Hepatocyte (in vitro differentiated cells): ENCODE measurements at regions not wholly inside any gene's neighbourhood (a gene's known extent, or its start where the extent isn't known, plus 50 kb on each side); places are given as distances from the start of the nearest gene placed in this dataset.
"Not testable (repeated sequence)": the region's sequence is repeated elsewhere in the genome, so short reads cannot be mapped to it uniquely, and the experiment has no call there.

ENCODE experiments used
- DNase-seq: peaks from one replicate; pipeline ENCODE4 v3.0.0-alpha.2; 2016; ENCODE audit warnings: low spot score
- H2AFZ ChIP-seq: fragments of 200-600 bp; sonication (generic); 2 replicates; pipeline ENCODE4 v1.6.0; 2016; ENCODE audit warnings: antibody characterized with exemption, mild to moderate bottlenecking
- H3K27ac ChIP-seq: fragments of 200-600 bp; sonication (generic); 2 replicates; pipeline ENCODE4 v1.5.1; 2016; ENCODE audit warnings: mild to moderate bottlenecking
- H3K27me3 ChIP-seq: fragments of 200-600 bp; sonication (generic); 2 replicates; pipeline ENCODE4 v1.6.1; 2016
- H3K36me3 ChIP-seq: fragments of 200-600 bp; sonication (generic); replicated peaks from 2 replicates; pipeline ENCODE4 v1.5.1; 2016; ENCODE audit warnings: low read depth; ENCODE audit not compliant: insufficient read depth
- H3K4me1 ChIP-seq: fragments of 200-600 bp; sonication (generic); 2 replicates; pipeline ENCODE4 v1.5.1; 2016; ENCODE audit warnings: mild to moderate bottlenecking, moderate library complexity; ENCODE audit not compliant: insufficient read depth
- H3K4me2 ChIP-seq: fragments of 200-600 bp; sonication (generic); 2 replicates; pipeline ENCODE4 v1.6.0; 2016
- H3K4me3 ChIP-seq: fragments of 200-600 bp; sonication (generic); 2 replicates; pipeline ENCODE4 v1.5.1; 2016; ENCODE audit warnings: mild to moderate bottlenecking
- H3K79me2 ChIP-seq: fragments of 200-600 bp; sonication (generic); 2 replicates; pipeline ENCODE4 v1.6.0; 2017; ENCODE audit warnings: mild to moderate bottlenecking
- H3K9me2 ChIP-seq: fragments of 200-600 bp; sonication (generic); replicated peaks from 2 replicates; pipeline ENCODE4 v1.6.0; 2017; ENCODE audit warnings: mild to moderate bottlenecking; ENCODE audit not compliant: insufficient read depth
- H3K9me3 ChIP-seq: fragments of 200-600 bp; sonication (generic); 2 replicates; pipeline ENCODE4 v1.5.1; 2016; ENCODE audit warnings: low read depth, mild to moderate bottlenecking
- H4K20me1 ChIP-seq: fragments of 200-600 bp; sonication (generic); 2 replicates; pipeline ENCODE4 v1.6.0; 2016; ENCODE audit warnings: mild to moderate bottlenecking; ENCODE audit not compliant: insufficient read depth, poor library complexity, severe bottlenecking
- EZH2 ChIP-seq: fragments of 200-600 bp; sonication (generic); IDR thresholded peaks from 2 replicates; pipeline ENCODE4 v1.6.1; 2016; ENCODE audit warnings: antibody characterized with exemption, mild to moderate bottlenecking, borderline replicate concordance
- EZH2phosphoT487 ChIP-seq: fragments of 200-600 bp; sonication (generic); IDR thresholded peaks from one replicate; pipeline ENCODE4 v1.6.1; 2018; ENCODE audit warnings: antibody characterized with exemption, mild to moderate bottlenecking, low read depth, moderate library complexity; ENCODE audit not compliant: unreplicated experiment, severe bottlenecking
- WGBS: methylation state at CpG from one replicate; pipeline ENCODE4 v1.1.6; 2016; ENCODE audit warnings: low lambda C conversion rate; ENCODE audit errors: missing lambda C conversion rate; 5-methylcytosine and 5-hydroxymethylcytosine counted together
- TF ChIP-seq, protein P1 (sequence below): fragments of 200-600 bp; sonication (generic); IDR thresholded peaks from 2 replicates; pipeline ENCODE4 v1.5.1; 2016; ENCODE audit warnings: antibody characterized with exemption, mild to moderate bottlenecking; ENCODE audit not compliant: poor library complexity

- Histone ChIP-seq H3K4me2 (no peak overlapping the region), H3K9me3 (peaks cover 3% of the 10 kb centered on the region), H3K36me3 (no peaks in the 10 kb centered on the region), H4K20me1 (no peaks in the 10 kb centered on the region), H3K4me1 (peaks cover 11% of the 10 kb centered on the region), H3K79me2 (no peaks in the 10 kb centered on the region), H2AFZ (no peak overlapping the region), H3K27me3 (no peaks in the 10 kb centered on the region), H3K4me3 (no peak overlapping the region), H3K9me2 (no peaks in the 10 kb centered on the region), H3K27ac (no peak overlapping the region)
- TF ChIP-seq EZH2phosphoT487, result no peak
- TF ChIP-seq EZH2, result no peak
- TF ChIP-seq, protein P1, sequence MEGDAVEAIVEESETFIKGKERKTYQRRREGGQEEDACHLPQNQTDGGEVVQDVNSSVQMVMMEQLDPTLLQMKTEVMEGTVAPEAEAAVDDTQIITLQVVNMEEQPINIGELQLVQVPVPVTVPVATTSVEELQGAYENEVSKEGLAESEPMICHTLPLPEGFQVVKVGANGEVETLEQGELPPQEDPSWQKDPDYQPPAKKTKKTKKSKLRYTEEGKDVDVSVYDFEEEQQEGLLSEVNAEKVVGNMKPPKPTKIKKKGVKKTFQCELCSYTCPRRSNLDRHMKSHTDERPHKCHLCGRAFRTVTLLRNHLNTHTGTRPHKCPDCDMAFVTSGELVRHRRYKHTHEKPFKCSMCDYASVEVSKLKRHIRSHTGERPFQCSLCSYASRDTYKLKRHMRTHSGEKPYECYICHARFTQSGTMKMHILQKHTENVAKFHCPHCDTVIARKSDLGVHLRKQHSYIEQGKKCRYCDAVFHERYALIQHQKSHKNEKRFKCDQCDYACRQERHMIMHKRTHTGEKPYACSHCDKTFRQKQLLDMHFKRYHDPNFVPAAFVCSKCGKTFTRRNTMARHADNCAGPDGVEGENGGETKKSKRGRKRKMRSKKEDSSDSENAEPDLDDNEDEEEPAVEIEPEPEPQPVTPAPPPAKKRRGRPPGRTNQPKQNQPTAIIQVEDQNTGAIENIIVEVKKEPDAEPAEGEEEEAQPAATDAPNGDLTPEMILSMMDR, result no peak
- 90% methylated on average over 5 of the region's 5 CpGs for WGBS
- DNase-seq, result no peak
Measured at GRCh38 chr15:66885281-66885915, 180.0 kb upstream of the SMAD3 start.

DNA sequence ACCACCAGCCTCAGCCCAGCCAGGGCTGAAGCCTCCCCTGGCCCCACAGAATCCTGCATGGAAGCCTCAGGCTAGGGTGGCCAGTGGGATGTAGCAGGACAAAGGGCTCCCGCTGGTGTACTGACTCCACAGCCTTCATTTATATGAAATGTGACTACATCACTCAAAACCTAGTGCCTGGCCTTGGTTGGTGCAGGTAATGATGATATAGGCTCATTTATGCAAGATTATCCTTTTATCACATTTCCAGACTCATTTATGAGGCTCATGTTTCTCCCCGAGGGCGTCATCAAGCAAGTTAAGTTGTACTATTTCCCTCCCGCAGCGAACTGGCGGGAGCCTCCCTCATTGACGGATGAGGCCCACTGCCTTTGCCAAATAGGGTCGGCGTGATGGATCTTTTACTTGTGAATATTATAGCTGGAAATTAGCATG lies 179.1 kb upstream of the SMAD3 start:
- Histone ChIP-seq H3K4me2 (no peak overlapping the region), H4K20me1 (no peaks in the 10 kb centered on the region), H3K79me2 (no peaks in the 10 kb centered on the region), H3K36me3 (no peaks in the 10 kb centered on the region), H3K4me1 (peaks cover 11% of the 10 kb centered on the region), H2AFZ (no peak overlapping the region), H3K27ac (no peak overlapping the region), H3K4me3 (no peak overlapping the region), H3K9me3 (peaks cover 3% of the 10 kb centered on the region), H3K9me2 (no peaks in the 10 kb centered on the region), H3K27me3 (no peaks in the 10 kb centered on the region)
- 94% methylated on average over 9 of the region's 9 CpGs for WGBS
- TF ChIP-seq EZH2phosphoT487, result no peak
- TF ChIP-seq, protein P1, result no peak
- no peak for TF ChIP-seq EZH2
- DNase-seq, result no peak

DNA sequence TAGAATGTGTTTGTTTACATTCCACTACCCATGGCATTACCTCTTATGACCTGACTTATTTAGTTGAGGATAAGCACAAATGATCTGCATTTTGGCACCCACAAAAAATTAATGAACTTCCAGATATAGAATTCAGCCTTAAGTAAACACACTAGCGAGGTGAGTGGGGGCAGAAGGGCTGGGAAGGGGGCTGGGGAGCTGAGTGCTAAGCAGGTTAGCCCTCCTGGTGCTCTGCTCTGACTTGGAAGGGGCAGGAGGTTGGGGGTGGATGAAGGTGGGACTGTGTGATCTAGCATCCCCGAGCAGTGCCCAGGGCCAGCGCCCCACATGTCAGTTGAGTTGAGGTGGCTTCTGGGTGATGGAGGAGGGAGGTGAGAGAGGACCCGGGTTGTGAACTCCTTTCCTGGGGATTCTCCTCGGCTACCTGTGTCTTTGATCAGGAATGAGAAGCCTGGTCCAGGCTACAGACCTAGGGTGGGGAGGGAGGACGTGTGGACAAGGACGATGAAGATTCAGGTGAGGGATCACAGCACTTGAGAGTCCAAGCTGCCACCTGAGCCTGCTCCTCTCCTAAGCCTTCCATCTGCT lies 178.6 kb upstream of the SMAD3 start:
- Histone ChIP-seq H4K20me1 (no peaks in the 10 kb centered on the region), H3K9me2 (no peaks in the 10 kb centered on the region), H3K4me2 (no peak overlapping the region), H3K27me3 (no peaks in the 10 kb centered on the region), H3K36me3 (no peaks in the 10 kb centered on the region), H3K9me3 (peaks cover 3% of the 10 kb centered on the region), H2AFZ (no peak overlapping the region), H3K4me1 (peaks cover 11% of the 10 kb centered on the region), H3K27ac (no peak overlapping the region), H3K79me2 (no peaks in the 10 kb centered on the region), H3K4me3 (no peak overlapping the region)
- TF ChIP-seq EZH2 (no peak), EZH2phosphoT487 (no peak)
- 93% methylated on average over 7 of the region's 7 CpGs for WGBS
- no peak for DNase-seq

GRCh38 chr15:66889298-66889697 lies 176.1 kb upstream of the SMAD3 start:
- H3K27ac ChIP-seq, H3K27me3 ChIP-seq, H3K36me3 ChIP-seq, H3K4me3 ChIP-seq, H3K9me3 ChIP-seq, H4K20me1 ChIP-seq, H3K4me1 ChIP-seq, H3K79me2 ChIP-seq, H3K4me2 ChIP-seq, DNase-seq, H3K9me2 ChIP-seq, H2AFZ ChIP-seq: not testable (repeated sequence)
